Caco-2 (cell line): ENCODE measurements at regions not wholly inside any gene's neighbourhood (a gene's known extent, or its start where the extent isn't known, plus 50 kb on each side); places are given as distances from the start of the nearest gene placed in this dataset.

Experiments used
- BruUV-seq: library from RNA; stranded (reverse); fragments of 400-500 nt; replicated peaks from 2 replicates; lab custom pipeline; 2021; lab: Mats Ljungman, UMichigan
- CTCF ChIA-PET: fragments of 300-600 bp; sonication (Branson Sonifier 250); formaldehyde crosslinking; loops from one replicate; lab custom pipeline; 2022; ENCODE audit warnings: antibody characterized with exemption; lab: Charles Lee
- POLR2A ChIA-PET: fragments of 300-600 bp; sonication (Branson Sonifier 250); formaldehyde crosslinking; loops from one replicate; lab custom pipeline; 2022; ENCODE audit warnings: antibody characterized with exemption; lab: Charles Lee
- DNase-seq, 2 experiments: peaks; one replicate each; pipeline versions ENCODE4 v3.0.0 to v3.0.0-alpha.2; 2020 to 2022
- H3K27me3 ChIP-seq: replicated peaks from 2 replicates; pipeline ENCODE4 v1.6.0; 2011; ENCODE audit warnings: low read length; ENCODE audit not compliant: control insufficient read depth, insufficient read depth
- H3K36me3 ChIP-seq: 2 replicates; pipeline ENCODE4 v1.5.1; 2011; ENCODE audit warnings: low read length; ENCODE audit not compliant: control insufficient read depth, insufficient read depth
- H3K4me1 ChIP-seq: fragments of 250-450 bp; sonication (Bioruptor Pico); 2 replicates; pipeline ENCODE4 v1.5.1; 2020; ENCODE audit warnings: mild to moderate bottlenecking
- H3K4me3 ChIP-seq: 2 replicates; pipeline ENCODE4 v1.5.1; 2011; ENCODE audit warnings: low read depth, mild to moderate bottlenecking, control low read depth, low read length
- H3K9me3 ChIP-seq: fragments of 250-450 bp; sonication (Bioruptor Pico); 2 replicates; pipeline ENCODE4 v1.5.1; 2020; ENCODE audit warnings: mild to moderate bottlenecking, moderate library complexity
- H3K27ac Mint-ChIP-seq: one replicate; pipeline ENCODE4 v1.8.0; 2022; ENCODE audit warnings: mixed read lengths; ENCODE audit not compliant: unreplicated experiment
- H3K27me3 Mint-ChIP-seq: one replicate; pipeline ENCODE4 v1.8.0; 2022; ENCODE audit warnings: mixed read lengths; ENCODE audit not compliant: insufficient read depth, unreplicated experiment
- H3K36me3 Mint-ChIP-seq: one replicate; pipeline ENCODE4 v1.8.0; 2022; ENCODE audit warnings: mild to moderate bottlenecking, mixed read lengths; ENCODE audit not compliant: insufficient read depth, unreplicated experiment
- H3K4me1 Mint-ChIP-seq: one replicate; pipeline ENCODE4 v1.8.0; 2022; ENCODE audit warnings: low read depth, mixed read lengths; ENCODE audit not compliant: unreplicated experiment
- H3K4me3 Mint-ChIP-seq: one replicate; pipeline ENCODE4 v1.8.0; 2022; ENCODE audit warnings: mild to moderate bottlenecking, moderate library complexity, mixed read lengths; ENCODE audit not compliant: unreplicated experiment
- H3K9me3 Mint-ChIP-seq: one replicate; pipeline ENCODE4 v1.8.0; 2022; ENCODE audit warnings: mixed read lengths; ENCODE audit not compliant: unreplicated experiment
- intact Hi-C: fragments of 100-400 bp; cut with micrococcal nuclease; formaldehyde crosslinking; loops from one replicate; pipeline ENCODE4 v1.10.0; 2022; ENCODE audit not compliant: unreplicated experiment
- TF ChIP-seq, protein P1 (sequence below), 2 experiments: fragments of 200-600 bp in 1 of 2; IDR thresholded peaks; 1 replicate in 1 of 2; 2 replicates in 1 of 2; pipeline versions ENCODE4 v1.5.1 to v1.8.0; 2011 to 2022; ENCODE audit warnings: antibody characterized with exemption in 1 of 2, control low read depth in 1 of 2, inconsistent platforms in 1 of 2, low read depth in 1 of 2, low read length in 1 of 2, mild to moderate bottlenecking in 1 of 2, moderate library complexity in 1 of 2; ENCODE audit not compliant: insufficient read depth in 1 of 2, severe bottlenecking in 1 of 2, unreplicated experiment in 1 of 2

DNA sequence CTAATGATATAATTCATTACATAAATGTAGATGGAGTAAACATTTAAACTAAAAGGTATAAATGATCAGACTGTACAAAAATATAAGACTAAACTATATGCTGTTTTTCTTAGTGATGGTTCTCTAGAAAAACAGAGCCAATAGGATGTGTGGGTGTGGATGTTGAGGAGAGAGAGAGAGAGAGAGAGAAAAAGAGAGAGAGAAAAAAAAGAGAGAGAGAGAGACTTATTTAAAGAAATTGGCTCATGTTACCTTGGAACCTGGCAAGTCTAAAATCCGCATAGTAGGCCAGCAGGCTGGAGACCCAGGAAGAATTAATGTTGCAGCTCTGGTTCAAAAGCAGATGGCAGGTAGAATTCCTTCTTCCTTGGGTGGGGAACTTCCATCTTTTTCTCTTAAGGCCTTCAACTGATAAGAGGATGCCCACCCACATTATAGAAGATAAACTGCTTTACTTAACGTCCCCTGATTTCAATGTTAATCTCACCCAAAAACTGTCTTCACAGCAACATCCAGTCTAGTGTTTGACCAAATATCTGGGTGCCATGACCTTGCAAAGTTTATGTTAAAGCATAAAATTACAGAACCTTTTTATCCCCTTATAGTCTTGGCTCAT, 74.3 kb upstream of the KCNJ15 start:
- no peak overlapping the region for H3K4me3 ChIP-seq
- no peaks in the 10 kb centered on the region for H3K36me3 ChIP-seq
- Mint-ChIP-seq H3K4me3 (no peak overlapping the region), H3K27ac (no peak overlapping the region), H3K36me3 (no peaks in the 10 kb centered on the region), H3K9me3 (peaks cover 10% of the 10 kb centered on the region), H3K27me3 (no peaks in the 10 kb centered on the region), H3K4me1 (no peaks in the 10 kb centered on the region)
- H3K9me3 ChIP-seq = peaks cover 8% of the 10 kb centered on the region; the same call in 1 of the 2 replicates
- no peaks in the 10 kb centered on the region for H3K27me3 ChIP-seq
- TF ChIP-seq, protein P1, sequence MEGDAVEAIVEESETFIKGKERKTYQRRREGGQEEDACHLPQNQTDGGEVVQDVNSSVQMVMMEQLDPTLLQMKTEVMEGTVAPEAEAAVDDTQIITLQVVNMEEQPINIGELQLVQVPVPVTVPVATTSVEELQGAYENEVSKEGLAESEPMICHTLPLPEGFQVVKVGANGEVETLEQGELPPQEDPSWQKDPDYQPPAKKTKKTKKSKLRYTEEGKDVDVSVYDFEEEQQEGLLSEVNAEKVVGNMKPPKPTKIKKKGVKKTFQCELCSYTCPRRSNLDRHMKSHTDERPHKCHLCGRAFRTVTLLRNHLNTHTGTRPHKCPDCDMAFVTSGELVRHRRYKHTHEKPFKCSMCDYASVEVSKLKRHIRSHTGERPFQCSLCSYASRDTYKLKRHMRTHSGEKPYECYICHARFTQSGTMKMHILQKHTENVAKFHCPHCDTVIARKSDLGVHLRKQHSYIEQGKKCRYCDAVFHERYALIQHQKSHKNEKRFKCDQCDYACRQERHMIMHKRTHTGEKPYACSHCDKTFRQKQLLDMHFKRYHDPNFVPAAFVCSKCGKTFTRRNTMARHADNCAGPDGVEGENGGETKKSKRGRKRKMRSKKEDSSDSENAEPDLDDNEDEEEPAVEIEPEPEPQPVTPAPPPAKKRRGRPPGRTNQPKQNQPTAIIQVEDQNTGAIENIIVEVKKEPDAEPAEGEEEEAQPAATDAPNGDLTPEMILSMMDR (IDR thresholded peaks at IDR 0.05; ENCODE audit: insufficient read depth in 1 of 2, low read depth in 1 of 2, low read length in 1 of 2, severe bottlenecking in 1 of 2, unreplicated experiment in 1 of 2) = no peak
- intact Hi-C loops = no loop called here
- POLR2A ChIA-PET = no interaction called here
- CTCF ChIA-PET = no interaction called here
- no peaks in the 10 kb centered on the region for H3K4me1 ChIP-seq
- no TSS peak for BruUV-seq
- no peak for DNase-seq

DNA sequence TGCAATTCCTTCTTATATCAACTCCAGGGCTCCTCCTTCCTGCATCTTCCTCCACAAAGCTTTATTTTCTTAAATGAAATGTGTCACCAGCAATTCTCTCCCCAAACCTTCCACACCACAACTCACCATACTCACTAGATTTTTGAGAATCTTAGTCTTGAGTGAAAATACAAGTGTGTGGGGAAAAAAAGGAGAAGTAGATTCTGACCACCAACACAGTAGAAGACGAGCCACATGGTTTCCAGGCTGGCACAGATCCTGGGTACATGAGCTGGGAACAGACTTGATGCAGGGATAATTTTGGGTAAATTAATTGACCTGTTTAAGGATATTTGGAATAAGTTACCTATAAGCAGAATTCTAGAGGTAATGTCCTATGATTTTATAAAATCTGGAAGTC, 72.8 kb upstream of the KCNJ15 start:
- no peak for DNase-seq
- H3K27me3 ChIP-seq = no peaks in the 10 kb centered on the region
- peaks cover 8% of the 10 kb centered on the region; the same call in 1 of the 2 replicates for H3K9me3 ChIP-seq
- H3K27me3 Mint-ChIP-seq = no peaks in the 10 kb centered on the region
- no peaks in the 10 kb centered on the region for H3K4me1 ChIP-seq
- no peak overlapping the region for H3K4me3 ChIP-seq
- no peaks in the 10 kb centered on the region for H3K36me3 Mint-ChIP-seq
- no peaks in the 10 kb centered on the region for H3K4me1 Mint-ChIP-seq
- no peaks in the 10 kb centered on the region for H3K9me3 Mint-ChIP-seq
- H3K36me3 ChIP-seq = no peaks in the 10 kb centered on the region
- CTCF ChIA-PET = no interaction called here
- TF ChIP-seq, protein P1 (IDR thresholded peaks at IDR 0.05; ENCODE audit: insufficient read depth in 1 of 2, low read depth in 1 of 2, low read length in 1 of 2, severe bottlenecking in 1 of 2, unreplicated experiment in 1 of 2) = no peak
- POLR2A ChIA-PET = no interaction called here
- no peak overlapping the region for H3K4me3 Mint-ChIP-seq
- intact Hi-C loops = no loop called here
- H3K27ac Mint-ChIP-seq = no peak overlapping the region
- no TSS peak for BruUV-seq

DNA sequence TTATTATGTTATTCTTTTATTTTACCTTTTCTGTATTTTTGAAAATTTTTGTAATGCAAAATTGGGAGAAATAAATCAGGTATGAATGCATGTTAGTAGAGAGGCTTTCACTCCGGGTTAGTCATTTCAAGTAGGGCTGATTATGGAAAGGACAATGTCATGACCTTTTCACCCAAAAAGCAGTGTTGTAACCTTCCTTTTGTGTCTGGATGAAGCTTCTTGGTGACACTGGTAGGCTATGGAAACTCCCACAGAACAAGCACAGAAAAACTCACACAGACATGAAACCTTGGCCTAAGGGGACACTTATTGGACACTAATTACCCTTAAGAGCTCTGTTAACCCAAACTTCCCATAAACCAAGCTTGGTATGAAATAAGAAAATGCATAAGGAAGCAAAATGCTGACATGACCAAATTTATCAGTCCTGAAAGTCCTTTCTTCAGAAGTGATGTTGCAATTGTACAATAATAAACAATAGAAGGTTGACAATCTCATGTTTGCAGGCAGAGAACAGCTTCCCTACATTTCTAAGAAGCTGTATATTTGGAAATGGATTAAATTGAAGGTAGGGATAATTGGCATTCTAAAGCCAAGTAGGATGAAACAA, 70.0 kb upstream of the KCNJ15 start:
- Mint-ChIP-seq H3K4me3 (no peak overlapping the region), H3K27ac (no peak overlapping the region), H3K36me3 (no peaks in the 10 kb centered on the region), H3K9me3 (no peaks in the 10 kb centered on the region), H3K27me3 (no peaks in the 10 kb centered on the region), H3K4me1 (no peaks in the 10 kb centered on the region)
- intact Hi-C loops = no loop called here
- H3K27me3 ChIP-seq = no peaks in the 10 kb centered on the region
- H3K36me3 ChIP-seq = no peaks in the 10 kb centered on the region
- no peak for DNase-seq
- TF ChIP-seq, protein P1 (IDR thresholded peaks at IDR 0.05; ENCODE audit: insufficient read depth in 1 of 2, low read depth in 1 of 2, low read length in 1 of 2, severe bottlenecking in 1 of 2, unreplicated experiment in 1 of 2) = no peak
- no TSS peak for BruUV-seq
- H3K4me3 ChIP-seq = no peak overlapping the region
- H3K9me3 ChIP-seq = peaks cover 8% of the 10 kb centered on the region; the same call in 1 of the 2 replicates
- no peaks in the 10 kb centered on the region for H3K4me1 ChIP-seq
- ChIA-PET POLR2A (no interaction called here), CTCF (no interaction called here)
